Calu3 (cell line): ENCODE measurements at regions not wholly inside any gene's neighbourhood (a gene's known extent, or its start where the extent isn't known, plus 50 kb on each side); places are given as distances from the start of the nearest gene placed in this dataset.

Source experiments
- BruUV-seq: library from RNA; stranded (reverse); fragments of 400-500 nt; replicated peaks from 2 replicates; lab custom pipeline; 2021; lab: Mats Ljungman, UMichigan
- CTCF ChIA-PET: fragments of 300-600 bp; sonication (Branson Sonifier 250); formaldehyde crosslinking; loops from one replicate; lab custom pipeline; 2022; ENCODE audit warnings: antibody characterized with exemption; lab: Charles Lee
- DNase-seq: peaks from one replicate; pipeline ENCODE4 v3.0.0; 2022
- H3K27ac Mint-ChIP-seq: one replicate; pipeline ENCODE4 v1.8.0; 2022; ENCODE audit warnings: mixed read lengths; ENCODE audit not compliant: unreplicated experiment
- H3K27me3 Mint-ChIP-seq: one replicate; pipeline ENCODE4 v1.8.0; 2022; ENCODE audit warnings: mixed read lengths; ENCODE audit not compliant: unreplicated experiment
- H3K36me3 Mint-ChIP-seq: one replicate; pipeline ENCODE4 v1.8.0; 2022; ENCODE audit warnings: mild to moderate bottlenecking, moderate library complexity, mixed read lengths; ENCODE audit not compliant: insufficient read depth, unreplicated experiment
- H3K4me1 Mint-ChIP-seq: one replicate; pipeline ENCODE4 v1.8.0; 2022; ENCODE audit warnings: mild to moderate bottlenecking, low read depth, mixed read lengths; ENCODE audit not compliant: unreplicated experiment
- H3K4me3 Mint-ChIP-seq: one replicate; pipeline ENCODE4 v1.8.0; 2022; ENCODE audit warnings: mild to moderate bottlenecking, low read depth, moderate library complexity, mixed read lengths; ENCODE audit not compliant: unreplicated experiment
- H3K9me3 Mint-ChIP-seq: one replicate; pipeline ENCODE4 v1.8.0; 2022; ENCODE audit warnings: low read depth, mixed read lengths; ENCODE audit not compliant: unreplicated experiment
- CTCF ChIP-seq: fragments of 200-600 bp; IDR thresholded peaks from one replicate; pipeline ENCODE4 v1.8.0; 2022; ENCODE audit warnings: antibody characterized with exemption; ENCODE audit not compliant: unreplicated experiment
- intact Hi-C: fragments of 100-400 bp; cut with micrococcal nuclease; formaldehyde crosslinking; loops from one replicate; pipeline ENCODE4 v1.10.0; 2022; ENCODE audit not compliant: unreplicated experiment

- no peak overlapping the region for H3K27ac Mint-ChIP-seq
- BruUV-seq = no TSS peak
Measured at GRCh38 chr14:101044741-101045140, 141.2 kb upstream of the RTL1 start.

GRCh38 chr14:101045511-101045910 is 142.0 kb upstream of the RTL1 start:
- intact Hi-C loops = no loop called here
- Mint-ChIP-seq H3K4me1 (no peaks in the 10 kb centered on the region), H3K36me3 (peaks cover 6% of the 10 kb centered on the region), H3K4me3 (no peak overlapping the region), H3K9me3 (no peaks in the 10 kb centered on the region), H3K27me3 (no peaks in the 10 kb centered on the region), H3K27ac (no peak overlapping the region)
- no TSS peak for BruUV-seq
- no peak for TF ChIP-seq CTCF
- CTCF ChIA-PET = no interaction called here
- DNase-seq = no peak

More at GRCh38 chr14:101044741-101045140, 141.2 kb upstream of the RTL1 start:
- Mint-ChIP-seq H3K9me3 (no peaks in the 10 kb centered on the region), H3K36me3 (peaks cover 6% of the 10 kb centered on the region), H3K4me1 (no peaks in the 10 kb centered on the region), H3K27me3 (no peaks in the 10 kb centered on the region), H3K4me3 (no peak overlapping the region)
- CTCF ChIA-PET = no interaction called here
- intact Hi-C loops = no loop called here
- no peak for DNase-seq
- TF ChIP-seq CTCF = no peak

GRCh38 chr14:101046071-101046470 is 142.5 kb upstream of the RTL1 start:
- Mint-ChIP-seq H3K4me1 (no peaks in the 10 kb centered on the region), H3K9me3 (no peaks in the 10 kb centered on the region), H3K36me3 (peaks cover 6% of the 10 kb centered on the region), H3K27ac (no peak overlapping the region), H3K27me3 (no peaks in the 10 kb centered on the region), H3K4me3 (no peak overlapping the region)
- no TSS peak for BruUV-seq
- intact Hi-C loops = no loop called here
- TF ChIP-seq CTCF = no peak
- DNase-seq = no peak
- CTCF ChIA-PET = no interaction called here

GRCh38 chr14:101047326-101047725 is 143.8 kb upstream of the RTL1 start:
- no peaks in the 10 kb centered on the region for H3K27me3 Mint-ChIP-seq
- no peaks in the 10 kb centered on the region for H3K9me3 Mint-ChIP-seq
- H3K27ac Mint-ChIP-seq = no peak overlapping the region
- BruUV-seq = no TSS peak
- TF ChIP-seq CTCF = no peak
- peaks cover 6% of the 10 kb centered on the region for H3K36me3 Mint-ChIP-seq
- CTCF ChIA-PET = no interaction called here
- H3K4me1 Mint-ChIP-seq = no peaks in the 10 kb centered on the region
- H3K4me3 Mint-ChIP-seq = no peak overlapping the region
- intact Hi-C loops = no loop called here
- DNase-seq = no peak
